ENCODE measurements at regions not wholly inside any gene's neighbourhood (a gene's known extent, or its start where the extent isn't known, plus 50 kb on each side); places are given as distances from the start of the nearest gene placed in this dataset.

DNA sequence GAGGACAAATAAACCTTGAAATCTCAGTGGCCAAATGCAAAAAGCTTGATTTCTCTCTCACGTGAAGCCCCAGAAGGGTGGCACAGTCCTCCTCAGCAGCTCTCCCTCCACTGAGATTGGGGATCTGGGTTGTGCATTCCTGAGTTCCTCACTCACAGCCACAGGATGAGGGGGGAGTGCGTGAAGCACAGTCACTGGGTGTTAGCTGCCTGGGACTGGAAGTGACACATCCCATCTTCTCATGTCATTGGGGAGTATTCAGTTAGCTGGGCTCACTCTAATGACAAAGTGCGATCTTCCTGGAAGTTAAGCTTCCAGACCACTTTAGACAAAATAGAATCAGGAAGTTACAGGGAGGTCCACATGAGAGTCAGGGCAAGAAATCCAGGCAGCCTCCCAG, 192.2 kb upstream of the LRFN2 start (continued):
- TF ChIP-seq RNF2 (IDR thresholded peaks at IDR 0.05; ENCODE audit: borderline replicate concordance, low read depth, low read length, missing control alignments, poor library complexity, severe bottlenecking) (no peak), TEAD4 (IDR thresholded peaks at IDR 0.05; ENCODE audit: low read depth, low read length) (no peak), EGR1 (IDR thresholded peaks at IDR 0.05; ENCODE audit: borderline replicate concordance, low read depth, low read length) (no peak), HDAC2 (IDR thresholded peaks at IDR 0.05; ENCODE audit: borderline replicate concordance in 1 of 2, low read depth in 2 of 2, low read length in 2 of 2) (no peak), RXRA (IDR thresholded peaks at IDR 0.05; ENCODE audit: insufficient read depth, low read depth, low read length) (no peak)
